GM23338 (cell line): ENCODE measurements at regions not wholly inside any gene's neighbourhood (a gene's known extent, or its start where the extent isn't known, plus 50 kb on each side); places are given as distances from the start of the nearest gene placed in this dataset.
A peak's percentile ranks its signal among the peaks of the same experiment; 100 is the strongest.

Experiments used
- ATAC-seq: fragments of 200-7000 bp; cut with Tn5 transposase; 3 replicates; pipeline ENCODE4 v1.9.1; 2020
- DNase-seq: peaks from one replicate; pipeline ENCODE4 v3.0.0-alpha.2; 2015; ENCODE audit warnings: low spot score
- H2AFZ ChIP-seq: fragments of 200-600 bp; sonication (generic); 2 replicates; pipeline ENCODE4 v1.8.0; 2016; ENCODE audit warnings: antibody characterized with exemption, mild to moderate bottlenecking, moderate library complexity
- H3F3A ChIP-seq: fragments of 200-600 bp; sonication (generic); replicated peaks from 2 replicates; pipeline ENCODE4 v1.8.0; 2017; ENCODE audit warnings: antibody characterized with exemption, mixed run types, low read depth
- H3K27ac ChIP-seq: fragments of 200-600 bp; sonication (generic); 2 replicates; pipeline ENCODE4 v1.6.1; 2016; ENCODE audit warnings: low read depth
- H3K27me3 ChIP-seq: fragments of 200-600 bp; sonication (generic); 2 replicates; pipeline ENCODE4 v1.8.0; 2016; ENCODE audit warnings: mild to moderate bottlenecking, mixed run types, moderate library complexity; ENCODE audit not compliant: insufficient read depth
- H3K36me3 ChIP-seq: fragments of 200-600 bp; sonication (generic); 2 replicates; pipeline ENCODE4 v1.8.0; 2016; ENCODE audit warnings: mild to moderate bottlenecking; ENCODE audit not compliant: insufficient read depth
- H3K4me1 ChIP-seq: fragments of 200-600 bp; sonication (generic); 2 replicates; pipeline ENCODE4 v1.8.0; 2016; ENCODE audit warnings: mild to moderate bottlenecking, moderate library complexity; ENCODE audit not compliant: insufficient read depth
- H3K4me2 ChIP-seq: fragments of 200-600 bp; sonication (generic); 2 replicates; pipeline ENCODE4 v1.7.1; 2017; ENCODE audit warnings: mixed run types
- H3K4me3 ChIP-seq: fragments of 200-600 bp; sonication (generic); 2 replicates; pipeline ENCODE4 v1.6.1; 2016; ENCODE audit warnings: mixed run types
- H3K79me2 ChIP-seq: fragments of 200-600 bp; sonication (generic); replicated peaks from 2 replicates; pipeline ENCODE4 v1.8.0; 2017; ENCODE audit warnings: mild to moderate bottlenecking; ENCODE audit not compliant: insufficient read depth
- H3K9me2 ChIP-seq: fragments of 200-600 bp; sonication (generic); 2 replicates; pipeline ENCODE4 v1.8.0; 2017; ENCODE audit not compliant: insufficient read depth
- H4K20me1 ChIP-seq: fragments of 200-600 bp; sonication (generic); replicated peaks from 2 replicates; pipeline ENCODE4 v1.8.0; 2017; ENCODE audit warnings: mild to moderate bottlenecking; ENCODE audit not compliant: insufficient read depth
- H3K27ac Mint-ChIP-seq: 2 replicates; pipeline ENCODE4 v1.8.0; 2020; ENCODE audit warnings: inconsistent platforms, mild to moderate bottlenecking, moderate library complexity, mixed read lengths
- H3K27me3 Mint-ChIP-seq: 3 replicates; pipeline ENCODE4 v1.8.0; 2022; ENCODE audit warnings: low read depth, mild to moderate bottlenecking, moderate library complexity, mixed read lengths, inconsistent platforms; ENCODE audit not compliant: insufficient read depth, poor library complexity
- H3K36me3 Mint-ChIP-seq: 3 replicates; pipeline ENCODE4 v1.8.0; 2021; ENCODE audit warnings: low read depth, mild to moderate bottlenecking, inconsistent platforms, moderate library complexity, mixed read lengths
- H3K4me1 Mint-ChIP-seq: 3 replicates; pipeline ENCODE4 v1.8.0; 2020; ENCODE audit warnings: mild to moderate bottlenecking, inconsistent platforms, mixed read lengths
- H3K4me3 Mint-ChIP-seq: 3 replicates; pipeline ENCODE4 v1.8.0; 2021; ENCODE audit warnings: moderate library complexity, mild to moderate bottlenecking, inconsistent platforms, mixed read lengths
- H3K9me3 Mint-ChIP-seq: 3 replicates; pipeline ENCODE4 v1.8.0; 2020; ENCODE audit warnings: moderate library complexity, mild to moderate bottlenecking, inconsistent platforms, mixed read lengths
- CREB1 ChIP-seq: fragments of 250-450 bp; sonication (Bioruptor Pico); IDR thresholded peaks from 2 replicates; pipeline ENCODE4 v1.5.0; 2020; ENCODE audit warnings: low read depth, mild to moderate bottlenecking, moderate library complexity
- CTCF ChIP-seq, 2 experiments: fragments of 200-600 bp in 1 of 2; sonication (generic) in 1 of 2; conservative IDR thresholded peaks; 2 replicates each; pipeline versions ENCODE4 v1.5.1 to v1.6.1; 2016 to 2017; ENCODE audit warnings: antibody characterized with exemption in 2 of 2, low read depth in 2 of 2, mild to moderate bottlenecking in 2 of 2, moderate library complexity in 1 of 2
- ETS1 ChIP-seq: IDR thresholded peaks from 2 replicates; pipeline ENCODE4 v1.6.1; 2016; ENCODE audit warnings: antibody characterized with exemption
- EZH2 ChIP-seq: fragments of 200-600 bp; sonication (generic); IDR thresholded peaks from one replicate; pipeline ENCODE4 v1.8.0; 2017; ENCODE audit warnings: antibody characterized with exemption, mild to moderate bottlenecking, low read depth; ENCODE audit not compliant: unreplicated experiment
- EZH2phosphoT487 ChIP-seq: fragments of 200-600 bp; sonication (generic); IDR thresholded peaks from one replicate; pipeline ENCODE4 v1.8.1; 2018; ENCODE audit warnings: antibody characterized with exemption; ENCODE audit not compliant: unreplicated experiment
- JUNB ChIP-seq: IDR thresholded peaks from one replicate; pipeline ENCODE4 v1.6.1; 2016; ENCODE audit warnings: antibody characterized with exemption; ENCODE audit not compliant: unreplicated experiment
- POLR2AphosphoS5 ChIP-seq: IDR thresholded peaks from 2 replicates; pipeline ENCODE4 v1.6.1; 2016; ENCODE audit warnings: antibody characterized with exemption, low read depth
- REST ChIP-seq: IDR thresholded peaks from one replicate; pipeline ENCODE4 v1.6.1; 2018; ENCODE audit warnings: antibody characterized with exemption; ENCODE audit not compliant: unreplicated experiment
- STAT1 ChIP-seq: IDR thresholded peaks from one replicate; pipeline ENCODE4 v1.6.1; 2016; ENCODE audit warnings: antibody characterized with exemption; ENCODE audit not compliant: unreplicated experiment
- ZNF114 ChIP-seq: fragments of 250-450 bp; sonication (Bioruptor Pico); IDR thresholded peaks from 2 replicates; pipeline ENCODE4 v1.5.0; 2020; ENCODE audit warnings: mild to moderate bottlenecking, moderate library complexity

DNA sequence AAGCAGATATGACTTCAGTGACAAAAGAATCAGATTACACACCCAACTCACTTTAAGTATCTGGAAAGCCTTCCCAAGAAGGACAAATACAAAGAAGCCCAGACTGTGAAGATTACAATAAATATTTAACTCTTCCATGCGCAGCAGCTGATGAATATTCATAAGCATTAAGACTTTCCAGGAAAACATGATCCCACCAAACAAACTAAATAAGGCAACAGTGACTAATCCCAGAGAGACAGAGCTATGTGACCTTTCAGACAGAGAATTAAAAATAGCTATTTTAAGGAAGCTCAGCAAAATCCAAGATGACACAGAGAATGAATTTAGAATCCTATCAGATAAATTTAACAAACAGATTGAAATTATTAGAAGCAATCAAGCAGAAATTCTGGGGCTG, 108.2 kb upstream of the UBE2E3 start:
- H3K27me3 ChIP-seq, result no peaks in the 10 kb centered on the region
- Mint-ChIP-seq H3K27me3 (no peaks in the 10 kb centered on the region), H3K4me1 (no peaks in the 10 kb centered on the region), H3K36me3 (no peaks in the 10 kb centered on the region), H3K9me3 (no peaks in the 10 kb centered on the region), H3K27ac (no peak overlapping the region), H3K4me3 (no peak overlapping the region)
- H3K9me2 ChIP-seq, result no peaks in the 10 kb centered on the region
- H4K20me1 ChIP-seq, result no peaks in the 10 kb centered on the region
- ATAC-seq, result no peak
- H3K4me3 ChIP-seq, result no peak overlapping the region
- no peak overlapping the region for H3K4me2 ChIP-seq
- H3K79me2 ChIP-seq, result no peaks in the 10 kb centered on the region
- no peaks in the 10 kb centered on the region for H3K4me1 ChIP-seq
- H3K36me3 ChIP-seq, result no peaks in the 10 kb centered on the region
- no peak overlapping the region for H2AFZ ChIP-seq
- DNase-seq, result no peak
- H3F3A ChIP-seq, result no peaks in the 10 kb centered on the region
- H3K27ac ChIP-seq, result no peak overlapping the region
- TF ChIP-seq ZNF114 (CRISPR knock-in tag) (no peak), STAT1 (no peak), ETS1 (no peak)

DNA sequence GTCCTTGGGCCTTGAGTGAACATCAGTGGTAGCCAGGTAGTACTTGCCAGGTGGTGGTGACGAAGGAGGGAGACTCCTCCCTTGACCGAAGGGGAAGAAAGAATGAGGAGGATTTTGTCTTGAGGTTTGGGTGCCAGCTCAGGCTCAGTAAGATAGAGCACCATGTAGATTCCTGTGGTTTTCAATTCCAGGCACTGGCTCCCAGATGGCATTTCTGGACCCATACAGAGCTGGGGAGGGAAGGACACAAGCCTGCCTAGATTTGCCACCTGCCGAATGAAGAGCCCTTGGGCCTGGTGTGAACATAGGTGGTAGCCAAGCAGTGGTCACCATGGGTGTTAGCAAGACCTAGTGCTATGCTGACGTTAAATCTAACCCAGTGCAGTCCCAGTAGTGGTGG, 108.8 kb upstream of the UBE2E3 start:
- Mint-ChIP-seq H3K27me3 (no peaks in the 10 kb centered on the region), H3K9me3 (no peaks in the 10 kb centered on the region), H3K27ac (0 out of 2 replicates have a peak overlapping the region, but pooled peaks have one; percentile 19), H3K36me3 (no peaks in the 10 kb centered on the region), H3K4me1 (no peaks in the 10 kb centered on the region), H3K4me3 (no peak overlapping the region)
- Histone ChIP-seq H3K4me3 (no peak overlapping the region), H3K4me1 (no peaks in the 10 kb centered on the region), H4K20me1 (no peaks in the 10 kb centered on the region), H3F3A (no peaks in the 10 kb centered on the region), H3K27ac (no peak overlapping the region), H3K36me3 (no peaks in the 10 kb centered on the region), H3K79me2 (no peaks in the 10 kb centered on the region), H3K9me2 (no peaks in the 10 kb centered on the region), H2AFZ (no peak overlapping the region), H3K27me3 (no peaks in the 10 kb centered on the region), H3K4me2 (no peak overlapping the region)
- DNase-seq (no peak), ATAC-seq (no peak)
- TF ChIP-seq EZH2phosphoT487 (no peak), ETS1 (no peak), CREB1 (CRISPR knock-in tag) (no peak), JUNB (no peak), REST (no peak), EZH2 (no peak), ZNF114 (CRISPR knock-in tag) (no peak), CTCF (conservative IDR thresholded peaks at IDR 0.05; ENCODE audit: low read depth in 2 of 2) (no peak), POLR2AphosphoS5 (no peak)
